ENCODE measurements at regions not wholly inside any gene's neighbourhood (a gene's known extent, or its start where the extent isn't known, plus 50 kb on each side); places are given as distances from the start of the nearest gene placed in this dataset.

DNA sequence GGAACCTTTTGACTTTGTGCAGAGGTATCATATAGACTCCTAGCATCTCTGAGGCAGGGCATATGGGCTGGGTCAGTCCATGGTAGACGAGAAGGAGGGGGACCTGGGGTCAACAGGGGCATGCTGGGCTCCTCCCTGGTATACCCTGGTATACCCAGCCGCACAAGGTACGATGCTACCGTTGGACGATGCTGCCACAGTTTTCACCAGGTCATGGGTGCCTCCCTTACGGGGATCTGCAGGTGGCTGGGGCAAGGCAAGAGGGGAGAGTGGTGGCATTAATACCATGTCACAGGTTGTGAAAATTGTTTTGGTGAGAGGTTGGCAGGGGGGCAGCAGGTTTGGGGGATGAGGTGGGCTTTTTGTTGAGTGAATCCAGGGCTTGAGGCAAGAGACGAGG lies 149.8 kb downstream of the TSN start:
- H3K4me3 Mint-ChIP-seq = no peak overlapping the region
- Histone ChIP-seq H3K4me3 (ENCODE audit: control extremely low read depth in 1 of 5, extremely low read depth in 1 of 5, insufficient read depth in 1 of 5, low read depth in 2 of 5, low read length in 4 of 5) (no peak overlapping the region), H3K79me2 (ENCODE audit: control insufficient read depth, insufficient read depth, low read length) (no peaks in the 10 kb centered on the region), H3K36me3 (replicated peaks in 1 of 2; ENCODE audit: control extremely low read depth in 1 of 2, control insufficient read depth in 1 of 2, extremely low read depth in 1 of 2, insufficient read depth in 2 of 2, low read length in 1 of 2) (no peaks in the 10 kb centered on the region), H4K20me1 (ENCODE audit: control insufficient read depth, insufficient read depth, low read length, poor library complexity, severe bottlenecking) (no peaks in the 10 kb centered on the region), H3K9me3 (ENCODE audit: control extremely low read depth in 1 of 3, control insufficient read depth in 2 of 3, insufficient read depth in 1 of 3, low read length in 2 of 3) (peaks cover 0 to 7% (median 0%) of the 10 kb centered on the region in 3 donors), H3K27me3 (replicated peaks in 1 of 4; ENCODE audit: control extremely low read depth in 1 of 4, control insufficient read depth in 3 of 4, insufficient read depth in 4 of 4, low read length in 3 of 4) (no peaks in the 10 kb centered on the region), H3K9ac (ENCODE audit: low read length) (no peak overlapping the region), H3K27ac (ENCODE audit: low read length in 2 of 2) (no peak overlapping the region), H3K4me2 (replicated peaks; ENCODE audit: low read depth, low read length, poor library complexity, severe bottlenecking) (no peak overlapping the region), H3K4me1 (ENCODE audit: control insufficient read depth in 2 of 2, insufficient read depth in 2 of 2, low read length in 2 of 2) (no peaks in the 10 kb centered on the region), H2AFZ (ENCODE audit: insufficient read depth, low read depth, low read length, poor library complexity, severe bottlenecking) (no peak overlapping the region)
- intact Hi-C loops (cut with micrococcal nuclease) = no loop called here
- WGBS (ENCODE audit: insufficient coverage) = 90% methylated on average over 7 of the region's 7 CpGs
- ChIA-PET POLR2A (no interaction called here), CTCF (no interaction called here)
- no peak for DNase-seq
- H3K27me3 Mint-ChIP-seq = no peaks in the 10 kb centered on the region
- no peaks in the 10 kb centered on the region for H3K9me3 Mint-ChIP-seq (ENCODE audit: insufficient read depth)
- TF ChIP-seq EZH2 (IDR thresholded peaks at IDR 0.05; ENCODE audit: borderline replicate concordance, insufficient read depth, low read depth, low read length, poor library complexity, severe bottlenecking) = no peak
- TF ChIP-seq, protein P1, sequence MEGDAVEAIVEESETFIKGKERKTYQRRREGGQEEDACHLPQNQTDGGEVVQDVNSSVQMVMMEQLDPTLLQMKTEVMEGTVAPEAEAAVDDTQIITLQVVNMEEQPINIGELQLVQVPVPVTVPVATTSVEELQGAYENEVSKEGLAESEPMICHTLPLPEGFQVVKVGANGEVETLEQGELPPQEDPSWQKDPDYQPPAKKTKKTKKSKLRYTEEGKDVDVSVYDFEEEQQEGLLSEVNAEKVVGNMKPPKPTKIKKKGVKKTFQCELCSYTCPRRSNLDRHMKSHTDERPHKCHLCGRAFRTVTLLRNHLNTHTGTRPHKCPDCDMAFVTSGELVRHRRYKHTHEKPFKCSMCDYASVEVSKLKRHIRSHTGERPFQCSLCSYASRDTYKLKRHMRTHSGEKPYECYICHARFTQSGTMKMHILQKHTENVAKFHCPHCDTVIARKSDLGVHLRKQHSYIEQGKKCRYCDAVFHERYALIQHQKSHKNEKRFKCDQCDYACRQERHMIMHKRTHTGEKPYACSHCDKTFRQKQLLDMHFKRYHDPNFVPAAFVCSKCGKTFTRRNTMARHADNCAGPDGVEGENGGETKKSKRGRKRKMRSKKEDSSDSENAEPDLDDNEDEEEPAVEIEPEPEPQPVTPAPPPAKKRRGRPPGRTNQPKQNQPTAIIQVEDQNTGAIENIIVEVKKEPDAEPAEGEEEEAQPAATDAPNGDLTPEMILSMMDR (IDR thresholded peaks at IDR 0.05) = no peak
- H3K27ac Mint-ChIP-seq = no peak overlapping the region
- no peaks in the 10 kb centered on the region for H3K4me1 Mint-ChIP-seq
- ATAC-seq (ENCODE audit: low read depth) = no peak

- H3K27ac ChIP-seq (ENCODE audit: low read length in 2 of 2) = no peak overlapping the region
- H3K4me3 Mint-ChIP-seq = no peak overlapping the region
- DNase-seq (no peak), ATAC-seq (ENCODE audit: low read depth) (no peak)
- H4K20me1 ChIP-seq (ENCODE audit: control insufficient read depth, insufficient read depth, low read length, poor library complexity, severe bottlenecking) = no peaks in the 10 kb centered on the region
- H2AFZ ChIP-seq (ENCODE audit: insufficient read depth, low read depth, low read length, poor library complexity, severe bottlenecking) = no peak overlapping the region
- no peaks in the 10 kb centered on the region for H3K27me3 ChIP-seq (replicated peaks in 1 of 4; ENCODE audit: control extremely low read depth in 1 of 4, control insufficient read depth in 3 of 4, insufficient read depth in 4 of 4, low read length in 3 of 4)
- no peak overlapping the region for H3K4me2 ChIP-seq (replicated peaks; ENCODE audit: low read depth, low read length, poor library complexity, severe bottlenecking)
- no peaks in the 10 kb centered on the region for H3K9me3 Mint-ChIP-seq (ENCODE audit: insufficient read depth)
- TF ChIP-seq, protein P1 (IDR thresholded peaks at IDR 0.05) = no peak
- TF ChIP-seq EZH2 (IDR thresholded peaks at IDR 0.05; ENCODE audit: borderline replicate concordance, insufficient read depth, low read depth, low read length, poor library complexity, severe bottlenecking) = no peak
- H3K27ac Mint-ChIP-seq = no peak overlapping the region
- no peak overlapping the region for H3K4me3 ChIP-seq (ENCODE audit: control extremely low read depth in 1 of 5, extremely low read depth in 1 of 5, insufficient read depth in 1 of 5, low read depth in 2 of 5, low read length in 4 of 5)
- H3K9me3 ChIP-seq (ENCODE audit: control extremely low read depth in 1 of 3, control insufficient read depth in 2 of 3, insufficient read depth in 1 of 3, low read length in 2 of 3) = peaks cover 0 to 7% (median 0%) of the 10 kb centered on the region in 3 donors
- WGBS (ENCODE audit: insufficient coverage) = no CpG with 5 or more reads among the region's 11 CpGs
- POLR2A ChIA-PET = no interaction called here
- no peak overlapping the region for H3K9ac ChIP-seq (ENCODE audit: low read length)
- H3K79me2 ChIP-seq (ENCODE audit: control insufficient read depth, insufficient read depth, low read length) = no peaks in the 10 kb centered on the region
- H3K36me3 ChIP-seq (replicated peaks in 1 of 2; ENCODE audit: control extremely low read depth in 1 of 2, control insufficient read depth in 1 of 2, extremely low read depth in 1 of 2, insufficient read depth in 2 of 2, low read length in 1 of 2) = no peaks in the 10 kb centered on the region
- H3K27me3 Mint-ChIP-seq = no peaks in the 10 kb centered on the region
- intact Hi-C loops (cut with micrococcal nuclease) = no loop called here
- no peaks in the 10 kb centered on the region for H3K4me1 Mint-ChIP-seq
- H3K4me1 ChIP-seq (ENCODE audit: control insufficient read depth in 2 of 2, insufficient read depth in 2 of 2, low read length in 2 of 2) = no peaks in the 10 kb centered on the region
- CTCF ChIA-PET = no interaction called here
These were observed 150.7 kb downstream of the TSN start for GRCh38 chr2:121906170-121906569.
